GM23248 (cell line): ENCODE measurements at regions not wholly inside any gene's neighbourhood (a gene's known extent, or its start where the extent isn't known, plus 50 kb on each side); places are given as distances from the start of the nearest gene placed in this dataset.

ENCODE experiments used
- EZH2 ChIP-seq: fragments of 200-600 bp; sonication (generic); IDR thresholded peaks from 2 replicates; pipeline ENCODE4 v1.6.1; 2018; ENCODE audit warnings: antibody characterized with exemption, mild to moderate bottlenecking; ENCODE audit not compliant: insufficient read depth, poor library complexity, severe bottlenecking
- EZH2phosphoT487 ChIP-seq: fragments of 200-600 bp; sonication (generic); IDR thresholded peaks from 2 replicates; pipeline ENCODE4 v1.6.1; 2018; ENCODE audit warnings: antibody characterized with exemption, moderate library complexity, mild to moderate bottlenecking, low read depth; ENCODE audit not compliant: insufficient read depth

DNA sequence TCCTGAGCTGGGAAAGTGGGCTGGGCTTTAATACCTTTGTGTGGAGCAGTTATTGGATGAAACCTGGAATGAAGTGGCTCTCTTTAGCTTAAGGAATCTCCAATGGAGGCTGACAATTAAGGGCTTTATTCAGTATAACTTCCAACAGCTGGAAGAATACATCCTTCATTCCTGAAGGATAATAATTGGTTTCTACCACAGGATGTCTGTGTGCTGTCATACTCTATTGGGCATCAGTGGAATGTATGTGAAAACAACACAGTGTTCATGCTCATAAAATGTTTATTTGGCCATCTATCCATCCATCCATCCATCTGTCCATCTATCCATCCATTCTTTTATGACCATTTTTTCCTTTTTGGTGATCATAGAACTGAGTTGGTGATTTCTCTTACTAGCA is 220.7 kb upstream of the GAP43 start:
- no peak for TF ChIP-seq EZH2phosphoT487
- TF ChIP-seq EZH2 = no peak
